ENCODE measurements at regions not wholly inside any gene's neighbourhood (a gene's known extent, or its start where the extent isn't known, plus 50 kb on each side); places are given as distances from the start of the nearest gene placed in this dataset.

GRCh38 chr12:111173836-111174235 lies 195.1 kb downstream of the PHETA1 start:
- H2BK120ac ChIP-seq (replicated peaks; ENCODE audit: low read depth, low read length), result no peak overlapping the region
- DNase-seq (ENCODE audit: low read depth in 1 of 2, low spot score in 2 of 2), result no peak
- no peak overlapping the region for H3K4me3 ChIP-seq (ENCODE audit: extremely low read depth in 1 of 4, insufficient read depth in 2 of 4, low read depth in 3 of 4, low read length in 4 of 4)
- no peak overlapping the region for H2AK5ac ChIP-seq (ENCODE audit: low read depth, low read length)
- no peak overlapping the region for H3K4ac ChIP-seq (replicated peaks; ENCODE audit: insufficient read length, low read depth, low read length)
- H4K91ac ChIP-seq (replicated peaks; ENCODE audit: insufficient read length, low read length), result no peak overlapping the region
- H3K23me2 ChIP-seq (ENCODE audit: low read depth, low read length), result no peaks in the 10 kb centered on the region
- no peaks in the 10 kb centered on the region; the same call in none of the 2 replicates for H3K79me1 ChIP-seq (ENCODE audit: low read depth, low read length)
- no peak overlapping the region for H4K5ac ChIP-seq (ENCODE audit: insufficient read length, low read depth, low read length)
- CTCF ChIA-PET (ENCODE audit: partially characterized antibody), result interaction anchor here (0.9 to 1.5 kb wide), 5 partner anchors 27 to 150 kb away, joined by 3 to 6 read pairs (median 3); no protein-coding TSS in a partner anchor
- no peaks in the 10 kb centered on the region for H3K79me2 ChIP-seq (ENCODE audit: control insufficient read depth in 1 of 2, insufficient read depth in 2 of 2, low read length in 2 of 2)
- no peaks in the 10 kb centered on the region for H3K9me3 ChIP-seq (ENCODE audit: insufficient read depth in 2 of 2, low read depth in 1 of 2, low read length in 1 of 2)
- WGBS, 2 experiments (ENCODE audit: extremely low coverage in 1 of 2, insufficient coverage in 1 of 2, insufficient read length in 1 of 2, insufficient replicate concordance in 2 of 2, low coverage in 1 of 2, low lambda C conversion rate in 2 of 2, missing lambda C conversion rate in 1 of 2), result 90% methylated on average over 3 of the region's 3 CpGs; no CpG with 5 or more reads in 1 of the 2 experiments
- no peak overlapping the region for H3K9ac ChIP-seq (replicated peaks in 1 of 4; ENCODE audit: extremely low read depth in 1 of 4, low read depth in 3 of 4, low read length in 3 of 4)
- FAIRE-seq, result no peak
- no peak overlapping the region for H3K56ac ChIP-seq (replicated peaks; ENCODE audit: insufficient read length, low read depth, low read length)
- no peak overlapping the region for H3K4me2 ChIP-seq (ENCODE audit: insufficient read depth in 1 of 2, low read depth in 2 of 2, low read length in 2 of 2)
- H3K27me3 ChIP-seq (replicated peaks in 1 of 4; ENCODE audit: control insufficient read depth in 3 of 4, extremely low read depth in 1 of 4, insufficient read depth in 3 of 4, low read length in 3 of 4), result peaks cover 0 to 2% (median 0%) of the 10 kb centered on the region in 4 experiments; a peak in 1 of 7 replicates
- H4K20me1 ChIP-seq (replicated peaks in 1 of 2; ENCODE audit: control insufficient read depth in 1 of 2, insufficient read depth in 2 of 2, low read length in 2 of 2), result peaks cover 3% of the 10 kb centered on the region in 2 experiments
- no peak overlapping the region for H3K18ac ChIP-seq (ENCODE audit: extremely low read depth, low read length)
- H2BK20ac ChIP-seq (ENCODE audit: low read length), result no peak overlapping the region
- H4K8ac ChIP-seq (ENCODE audit: extremely low read depth, insufficient read depth, low read length), result no peak overlapping the region
- no peaks in the 10 kb centered on the region for H3K4me1 ChIP-seq (replicated peaks in 1 of 4; ENCODE audit: control insufficient read depth in 3 of 4, insufficient read depth in 4 of 4, low read length in 3 of 4)
- H2BK12ac ChIP-seq (ENCODE audit: low read depth, low read length), result no peak overlapping the region
- H3K27ac ChIP-seq (ENCODE audit: low read depth, low read length), result no peak overlapping the region
- no peak overlapping the region for H3K23ac ChIP-seq (ENCODE audit: insufficient read length)
- no peak overlapping the region for H3K14ac ChIP-seq (ENCODE audit: insufficient read length)
- no peak for TF ChIP-seq BCL11A (IDR thresholded peaks at IDR 0.05; ENCODE audit: low read depth in 2 of 2, low read length in 2 of 2)
- no peak for TF ChIP-seq JUND (IDR thresholded peaks at IDR 0.05; ENCODE audit: low read length)
- TF ChIP-seq CHD1 (IDR thresholded peaks at IDR 0.05; ENCODE audit: low read depth, low read length), result no peak
- TF ChIP-seq EP300 (IDR thresholded peaks at IDR 0.05; ENCODE audit: borderline replicate concordance in 1 of 2, low read depth in 2 of 2, low read length in 2 of 2), result no peak
- H3K36me3 ChIP-seq (ENCODE audit: control insufficient read depth in 2 of 4, insufficient read depth in 4 of 4, low read length in 3 of 4), result no peaks in the 10 kb centered on the region
- POLR2A ChIA-PET (ENCODE audit: partially characterized antibody), result interaction anchor here (1.4 kb wide), 1 partner anchor 19 kb away, joined by 3 read pairs; no protein-coding TSS in a partner anchor
- no peak overlapping the region for H2AFZ ChIP-seq (ENCODE audit: low read length)
- no peak overlapping the region for H2BK5ac ChIP-seq (ENCODE audit: low read depth, low read length)
- H2BK15ac ChIP-seq (ENCODE audit: low read length), result no peak overlapping the region
